PC-3 (cell line): ENCODE measurements at regions not wholly inside any gene's neighbourhood (a gene's known extent, or its start where the extent isn't known, plus 50 kb on each side); places are given as distances from the start of the nearest gene placed in this dataset.
A peak's percentile ranks its signal among the peaks of the same experiment; 100 is the strongest.

Experiments used
- ATAC-seq: fragments of 200-7000 bp; cut with Tn5 transposase; 2 replicates; pipeline ENCODE4 v1.9.1; 2020; ENCODE audit warnings: mild to moderate bottlenecking, moderate library complexity
- BruUV-seq: library from RNA; stranded (reverse); fragments of 400-500 nt; replicated peaks from 2 replicates; lab custom pipeline; 2021; lab: Mats Ljungman, UMichigan
- CTCF ChIA-PET: fragments of 300-600 bp; sonication (Branson Sonifier 250); formaldehyde crosslinking; loops from one replicate; lab custom pipeline; 2022; ENCODE audit warnings: antibody characterized with exemption; lab: Charles Lee
- POLR2A ChIA-PET: fragments of 300-600 bp; sonication (Branson Sonifier 250); formaldehyde crosslinking; loops from one replicate; lab custom pipeline; 2022; ENCODE audit warnings: antibody characterized with exemption; ENCODE audit not compliant: unreplicated experiment; lab: Charles Lee
- DNase-seq: peaks from one replicate; pipeline ENCODE4 v3.0.0-alpha.2; 2015
- H2AFZ ChIP-seq: fragments of 300-600 bp; sonication (generic); 2 replicates; pipeline ENCODE4 v1.6.0; 2016; ENCODE audit warnings: antibody characterized with exemption, low read length
- H3F3A ChIP-seq: fragments of 300-600 bp; sonication (generic); one replicate; pipeline ENCODE4 v1.6.0; 2017; ENCODE audit warnings: antibody characterized with exemption, low read length, control low read depth, mild to moderate bottlenecking; ENCODE audit not compliant: unreplicated experiment
- H3K27ac ChIP-seq: fragments of 300-600 bp; sonication (generic); 2 replicates; pipeline ENCODE4 v1.5.1; 2016; ENCODE audit warnings: mild to moderate bottlenecking, low read length
- H3K27me3 ChIP-seq: fragments of 300-600 bp; sonication (generic); 2 replicates; pipeline ENCODE4 v1.6.1; 2016; ENCODE audit warnings: low read length, mixed read lengths
- H3K36me3 ChIP-seq: fragments of 300-600 bp; sonication (generic); 2 replicates; pipeline ENCODE4 v1.6.1; 2016; ENCODE audit warnings: low read depth, mixed run types, low read length, mixed read lengths
- H3K4me1 ChIP-seq: fragments of 300-600 bp; sonication (generic); 2 replicates; pipeline ENCODE4 v1.5.1; 2016; ENCODE audit warnings: low read length; ENCODE audit not compliant: insufficient read depth
- H3K4me2 ChIP-seq: fragments of 300-600 bp; sonication (generic); 2 replicates; pipeline ENCODE4 v1.6.0; 2016; ENCODE audit warnings: low read length
- H3K4me3 ChIP-seq: fragments of 300-600 bp; sonication (generic); 2 replicates; pipeline ENCODE4 v1.5.1; 2016; ENCODE audit warnings: mild to moderate bottlenecking, low read length, mixed read lengths
- H3K79me2 ChIP-seq: fragments of 300-600 bp; sonication (generic); 2 replicates; pipeline ENCODE4 v1.6.1; 2017; ENCODE audit warnings: low read length, mixed read lengths
- H3K9ac ChIP-seq: fragments of 300-600 bp; sonication (generic); 2 replicates; pipeline ENCODE4 v1.6.0; 2016; ENCODE audit warnings: mild to moderate bottlenecking, low read length
- H3K9me2 ChIP-seq: fragments of 300-600 bp; sonication (generic); replicated peaks from 2 replicates; pipeline ENCODE4 v1.6.1; 2016; ENCODE audit warnings: mixed run types, low read length, mixed read lengths
- H3K9me3 ChIP-seq: fragments of 300-600 bp; sonication (generic); 2 replicates; pipeline ENCODE4 v1.6.1; 2016; ENCODE audit warnings: low read length, mixed read lengths
- H4K20me1 ChIP-seq: fragments of 300-600 bp; sonication (generic); 2 replicates; pipeline ENCODE4 v1.6.1; 2016; ENCODE audit warnings: low read length, mixed read lengths
- EZH2 ChIP-seq: fragments of 300-600 bp; sonication (generic); IDR thresholded peaks from one replicate; pipeline ENCODE4 v1.6.1; 2017; ENCODE audit warnings: antibody characterized with exemption, mild to moderate bottlenecking, low read length; ENCODE audit not compliant: unreplicated experiment
- EZH2phosphoT487 ChIP-seq: fragments of 300-600 bp; sonication (generic); IDR thresholded peaks from 2 replicates; pipeline ENCODE4 v1.6.1; 2018; ENCODE audit warnings: mild to moderate bottlenecking, antibody characterized with exemption, low read length, borderline replicate concordance
- intact Hi-C: fragments of 100-400 bp; cut with micrococcal nuclease; formaldehyde crosslinking; loops from 2 replicates; pipeline ENCODE4 v1.9.0; 2023
- TF ChIP-seq, protein P1 (sequence below): fragments of 300-600 bp; sonication (generic); conservative IDR thresholded peaks from 2 replicates; pipeline ENCODE4 v1.5.1; 2017; ENCODE audit warnings: antibody characterized with exemption, low read depth, mild to moderate bottlenecking, low read length

DNA sequence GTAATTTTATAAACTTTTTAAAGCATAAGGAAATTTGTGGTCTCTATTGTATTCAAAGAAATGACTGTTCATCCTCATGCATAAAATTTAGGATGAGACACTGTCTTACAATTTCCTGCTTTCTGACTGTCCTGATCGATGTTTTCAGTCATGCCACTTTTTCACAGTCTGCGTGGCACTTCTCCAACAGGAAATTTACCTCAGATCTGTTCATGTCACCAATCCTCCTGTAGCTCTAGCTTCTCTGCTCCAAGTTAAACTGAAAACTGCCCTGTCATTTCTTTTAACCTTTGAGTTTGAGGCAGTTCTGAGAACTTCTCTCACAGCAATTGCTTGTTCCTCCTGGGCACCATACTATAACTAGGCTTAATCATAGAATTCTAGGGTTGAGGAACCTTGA lies 455.1 kb downstream of the EFNA5 start:
- H4K20me1 ChIP-seq, result no peaks in the 10 kb centered on the region
- H3F3A ChIP-seq, result no peaks in the 10 kb centered on the region
- 0 out of 2 replicates have a peak overlapping the region, but pooled peaks have one; percentile 57 for H2AFZ ChIP-seq
- peak overlapping the region; percentile 17 for H3K27ac ChIP-seq
- intact Hi-C loops, result no loop called here
- H3K9me2 ChIP-seq, result no peaks in the 10 kb centered on the region
- no peaks in the 10 kb centered on the region for H3K79me2 ChIP-seq
- BruUV-seq, result no TSS peak
- H3K9ac ChIP-seq, result no peak overlapping the region
- POLR2A ChIA-PET, result no interaction called here
- H3K9me3 ChIP-seq, result no peaks in the 10 kb centered on the region
- H3K4me2 ChIP-seq, result 0 out of 2 replicates have a peak overlapping the region, but pooled peaks have one; percentile 48
- no peaks in the 10 kb centered on the region for H3K27me3 ChIP-seq
- TF ChIP-seq EZH2phosphoT487, result no peak
- TF ChIP-seq EZH2, result no peak
- TF ChIP-seq, protein P1, sequence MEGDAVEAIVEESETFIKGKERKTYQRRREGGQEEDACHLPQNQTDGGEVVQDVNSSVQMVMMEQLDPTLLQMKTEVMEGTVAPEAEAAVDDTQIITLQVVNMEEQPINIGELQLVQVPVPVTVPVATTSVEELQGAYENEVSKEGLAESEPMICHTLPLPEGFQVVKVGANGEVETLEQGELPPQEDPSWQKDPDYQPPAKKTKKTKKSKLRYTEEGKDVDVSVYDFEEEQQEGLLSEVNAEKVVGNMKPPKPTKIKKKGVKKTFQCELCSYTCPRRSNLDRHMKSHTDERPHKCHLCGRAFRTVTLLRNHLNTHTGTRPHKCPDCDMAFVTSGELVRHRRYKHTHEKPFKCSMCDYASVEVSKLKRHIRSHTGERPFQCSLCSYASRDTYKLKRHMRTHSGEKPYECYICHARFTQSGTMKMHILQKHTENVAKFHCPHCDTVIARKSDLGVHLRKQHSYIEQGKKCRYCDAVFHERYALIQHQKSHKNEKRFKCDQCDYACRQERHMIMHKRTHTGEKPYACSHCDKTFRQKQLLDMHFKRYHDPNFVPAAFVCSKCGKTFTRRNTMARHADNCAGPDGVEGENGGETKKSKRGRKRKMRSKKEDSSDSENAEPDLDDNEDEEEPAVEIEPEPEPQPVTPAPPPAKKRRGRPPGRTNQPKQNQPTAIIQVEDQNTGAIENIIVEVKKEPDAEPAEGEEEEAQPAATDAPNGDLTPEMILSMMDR, result no peak
- CTCF ChIA-PET, result no interaction called here
- peak; percentile 67 for DNase-seq
- peaks cover 36% of the 10 kb centered on the region for H3K4me1 ChIP-seq
- ATAC-seq, result 0 out of 2 replicates have a peak, but pooled peaks have one; percentile 33
- no peaks in the 10 kb centered on the region for H3K36me3 ChIP-seq
- H3K4me3 ChIP-seq, result no peak overlapping the region

DNA sequence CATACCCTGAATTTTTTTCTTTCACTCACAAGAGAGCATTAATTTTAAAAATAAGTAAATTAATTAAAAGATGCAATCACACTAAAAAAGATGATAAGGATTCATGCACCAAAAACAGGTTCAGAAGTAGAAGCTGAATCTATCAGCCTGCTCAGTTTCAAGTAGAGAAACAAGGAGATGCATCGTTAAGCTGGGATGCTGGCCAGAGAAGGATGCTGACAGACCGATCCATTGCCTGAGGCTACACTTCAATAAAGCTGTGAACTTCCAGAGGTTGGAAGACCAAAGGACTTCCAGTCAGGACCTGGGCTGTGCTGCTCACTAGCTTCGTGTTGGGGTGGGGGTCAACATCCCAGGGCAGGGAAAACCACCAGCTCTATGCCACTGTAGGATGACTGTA lies 457.7 kb downstream of the EFNA5 start:
- Histone ChIP-seq H3K79me2 (no peaks in the 10 kb centered on the region), H3K36me3 (no peaks in the 10 kb centered on the region), H3K27me3 (no peaks in the 10 kb centered on the region), H3K27ac (no peak overlapping the region), H3K9me2 (no peaks in the 10 kb centered on the region), H3K4me3 (no peak overlapping the region), H3F3A (no peaks in the 10 kb centered on the region), H3K9me3 (no peaks in the 10 kb centered on the region), H4K20me1 (no peaks in the 10 kb centered on the region), H3K4me2 (no peak overlapping the region), H2AFZ (no peak overlapping the region), H3K4me1 (peaks cover 25% of the 10 kb centered on the region), H3K9ac (no peak overlapping the region)
- CTCF ChIA-PET, result no interaction called here
- TF ChIP-seq, protein P1, result no peak
- TF ChIP-seq EZH2 (no peak), EZH2phosphoT487 (no peak)
- ATAC-seq (no peak), DNase-seq (no peak)
- POLR2A ChIA-PET, result no interaction called here
- BruUV-seq, result no TSS peak
- intact Hi-C loops, result no loop called here

DNA sequence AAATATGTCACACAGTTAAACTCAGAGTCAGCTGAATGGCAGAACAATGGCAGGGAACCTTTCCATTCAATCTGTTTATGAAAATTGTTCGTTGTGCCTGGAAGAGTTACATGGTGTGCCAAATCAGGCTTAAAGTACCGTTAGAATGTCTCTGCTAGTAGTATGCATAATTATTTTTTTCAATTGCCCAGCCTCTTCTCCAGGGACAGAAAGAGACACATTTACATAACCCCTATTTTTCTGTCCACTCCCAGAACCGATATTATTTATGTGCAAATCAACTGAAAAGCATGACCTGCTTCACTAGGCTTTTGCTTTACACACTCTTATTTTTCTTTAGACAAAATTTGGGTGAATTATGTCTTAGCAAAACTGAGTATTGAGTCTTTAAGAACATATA lies 459.1 kb downstream of the EFNA5 start:
- Histone ChIP-seq H3K4me2 (no peak overlapping the region), H4K20me1 (no peaks in the 10 kb centered on the region), H3K9ac (no peak overlapping the region), H3K36me3 (no peaks in the 10 kb centered on the region), H3F3A (no peaks in the 10 kb centered on the region), H3K9me3 (no peaks in the 10 kb centered on the region), H3K27ac (no peak overlapping the region), H3K4me1 (peaks cover 11% of the 10 kb centered on the region), H2AFZ (no peak overlapping the region), H3K27me3 (no peaks in the 10 kb centered on the region), H3K4me3 (no peak overlapping the region), H3K79me2 (no peaks in the 10 kb centered on the region), H3K9me2 (no peaks in the 10 kb centered on the region)
- ChIA-PET POLR2A (no interaction called here), CTCF (no interaction called here)
- TF ChIP-seq, protein P1, result no peak
- TF ChIP-seq EZH2 (no peak), EZH2phosphoT487 (no peak)
- ATAC-seq (no peak), DNase-seq (no peak)
- intact Hi-C loops, result no loop called here
- no TSS peak for BruUV-seq
